Right ventricle myocardium superior (tissue), 1 donor: ENCODE measurements at regions not wholly inside any gene's neighbourhood (a gene's known extent, or its start where the extent isn't known, plus 50 kb on each side); places are given as distances from the start of the nearest gene placed in this dataset.

Source experiments
- ATAC-seq: fragments of 200-7000 bp; cut with Tn5 transposase; one replicate; pipeline ENCODE4 v1.9.1; 2020; ENCODE audit warnings: mild to moderate bottlenecking; ENCODE audit not compliant: poor library complexity
- DNase-seq: peaks from one replicate; pipeline ENCODE4 v3.0.0-alpha.2; 2020
- intact Hi-C: fragments of 100-400 bp; cut with DNase I; formaldehyde crosslinking; loops from one replicate; pipeline ENCODE4 v1.11.2; 2022
- donor health status: DM: no; HTN: yes; CAD: no; lungs with severe emphysema.

GRCh38 chr11:81472646-81473045, 1261.0 kb downstream of the FAM181B start:
- ATAC-seq, result no peak
- intact Hi-C loops, result no loop called here
- DNase-seq, result no peak

- ATAC-seq, result no peak
- DNase-seq, result no peak
- intact Hi-C loops, result no loop called here
Measured at GRCh38 chr11:81470446-81470845, 1263.2 kb downstream of the FAM181B start.

DNA sequence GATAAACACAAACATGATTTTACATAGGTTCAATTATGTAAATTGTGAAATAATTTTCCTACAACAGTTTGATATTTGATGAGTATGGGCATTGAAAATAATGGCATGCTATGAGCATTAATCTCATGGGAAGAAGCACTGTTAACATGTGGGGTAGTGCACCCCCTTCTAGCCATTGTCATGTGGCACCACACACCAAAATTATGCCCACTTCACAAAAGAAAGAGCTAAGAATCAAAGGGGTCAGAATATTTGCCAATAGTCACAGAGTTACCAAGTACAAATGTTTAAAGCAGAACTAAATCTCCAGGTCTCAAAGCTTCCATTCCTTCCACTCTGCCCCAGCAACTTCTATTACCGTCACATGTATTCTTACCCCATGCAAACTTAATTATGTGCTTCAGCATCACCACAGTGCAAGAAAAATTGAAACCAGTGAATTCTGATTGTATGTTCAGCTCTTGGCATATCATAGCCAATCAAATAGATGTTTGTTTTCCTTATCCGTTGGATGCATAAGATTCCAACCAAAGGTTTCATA, 1273.8 kb downstream of the FAM181B start:
- DNase-seq (no peak), ATAC-seq (no peak)
- intact Hi-C loops, result no loop called here

DNA sequence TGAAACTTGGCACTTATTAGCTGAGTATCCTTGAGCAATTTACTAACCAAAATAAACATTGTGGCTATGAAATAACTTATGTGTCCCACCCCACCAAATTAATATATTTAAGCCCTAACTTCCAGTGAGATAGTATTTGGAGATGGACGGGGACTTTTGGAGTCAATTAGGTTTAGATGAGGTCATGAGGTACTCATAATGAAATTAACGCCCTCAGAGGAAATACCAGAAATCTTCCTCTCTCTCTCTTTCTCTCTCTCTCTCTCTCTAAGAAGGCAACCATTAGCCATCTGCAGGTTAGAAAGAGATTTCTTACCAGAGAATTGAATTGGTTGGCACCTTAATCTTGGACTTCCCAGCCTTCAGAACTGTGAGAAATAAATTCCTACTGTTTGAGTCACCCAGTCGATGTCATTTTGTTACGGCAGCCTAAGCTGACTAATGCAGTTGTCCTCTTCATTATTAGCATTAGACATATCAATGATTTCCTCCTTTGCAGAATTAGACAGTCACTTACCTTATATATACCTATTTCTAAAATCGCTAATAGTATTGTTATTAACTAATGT, 1284.0 kb downstream of the FAM181B start:
- no peak for DNase-seq
- intact Hi-C loops, result no loop called here

DNA sequence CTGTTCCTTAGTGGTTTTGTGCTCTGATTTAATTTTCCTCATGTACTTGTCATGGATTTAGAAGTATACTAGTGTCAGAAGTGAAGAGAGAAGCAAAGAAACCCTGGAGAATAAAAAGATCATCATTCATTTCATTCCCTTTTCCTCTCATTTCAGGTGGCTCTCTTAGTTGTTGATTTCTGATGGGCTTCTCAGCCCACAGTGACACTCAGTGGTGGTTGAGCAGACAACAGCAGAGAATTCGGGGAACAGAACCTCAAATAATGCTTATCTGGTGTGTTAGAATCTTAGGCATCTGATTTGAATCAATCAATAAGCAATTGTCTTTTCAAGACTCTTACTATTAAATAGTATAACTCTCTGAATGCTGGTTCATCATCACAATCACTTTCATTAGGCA, 1289.4 kb downstream of the FAM181B start:
- ATAC-seq, result no peak
- DNase-seq, result no peak
- intact Hi-C loops, result no loop called here

More for the DNA sequence above, 1284.0 kb downstream of the FAM181B start:
- no peak for ATAC-seq

GRCh38 chr11:81432333-81432732, 1301.3 kb downstream of the FAM181B start:
- intact Hi-C loops, result no loop called here
- no peak for ATAC-seq
- DNase-seq, result no peak

- no peak for ATAC-seq
- intact Hi-C loops, result no loop called here
- no peak for DNase-seq
Measured at GRCh38 chr11:81424822-81425221, 1308.8 kb downstream of the FAM181B start.

GRCh38 chr11:81422402-81422801, 1311.3 kb downstream of the FAM181B start:
- intact Hi-C loops, result no loop called here
- ATAC-seq (no peak), DNase-seq (no peak)

- intact Hi-C loops, result no loop called here
- DNase-seq (peak; percentile 22), ATAC-seq (no peak)
Measured at GRCh38 chr11:81421251-81421860, 1312.3 kb downstream of the FAM181B start.

DNA sequence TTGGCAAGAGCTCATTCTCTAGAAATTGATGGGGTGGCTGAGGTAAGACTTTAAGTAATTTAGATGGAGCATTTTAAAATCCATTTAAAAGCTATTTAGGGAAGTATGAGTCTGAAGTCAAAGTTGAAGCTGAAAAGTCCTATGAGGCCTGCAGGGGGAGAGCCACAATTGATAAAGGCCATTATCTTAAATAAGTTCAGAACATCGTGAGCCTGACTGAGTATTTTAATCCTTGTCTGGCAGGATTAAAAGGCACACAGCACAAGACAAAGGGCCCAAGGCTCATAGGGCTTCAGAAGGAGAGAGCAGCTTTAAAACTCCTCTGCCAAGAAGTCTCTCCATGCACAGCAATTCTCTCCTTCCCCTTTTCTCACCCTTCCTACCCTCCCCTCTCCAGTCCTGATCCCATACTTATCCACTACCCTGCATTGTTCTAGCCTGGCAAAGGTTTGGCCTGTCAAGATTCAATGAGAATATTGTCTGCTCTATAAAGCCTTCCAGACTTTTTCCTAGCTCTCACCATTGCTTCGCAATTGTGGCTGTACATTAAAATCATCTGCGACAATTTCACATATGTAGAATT, 1312.9 kb downstream of the FAM181B start:
- DNase-seq (no peak), ATAC-seq (peak; percentile 73)
- intact Hi-C loops, result no loop called here

- DNase-seq (no peak), ATAC-seq (no peak)
- intact Hi-C loops, result no loop called here
Measured at GRCh38 chr11:81397316-81397715, 1336.3 kb downstream of the FAM181B start.

GRCh38 chr11:81394311-81394710, 1339.4 kb downstream of the FAM181B start:
- ATAC-seq (no peak), DNase-seq (no peak)
- intact Hi-C loops, result no loop called here

DNA sequence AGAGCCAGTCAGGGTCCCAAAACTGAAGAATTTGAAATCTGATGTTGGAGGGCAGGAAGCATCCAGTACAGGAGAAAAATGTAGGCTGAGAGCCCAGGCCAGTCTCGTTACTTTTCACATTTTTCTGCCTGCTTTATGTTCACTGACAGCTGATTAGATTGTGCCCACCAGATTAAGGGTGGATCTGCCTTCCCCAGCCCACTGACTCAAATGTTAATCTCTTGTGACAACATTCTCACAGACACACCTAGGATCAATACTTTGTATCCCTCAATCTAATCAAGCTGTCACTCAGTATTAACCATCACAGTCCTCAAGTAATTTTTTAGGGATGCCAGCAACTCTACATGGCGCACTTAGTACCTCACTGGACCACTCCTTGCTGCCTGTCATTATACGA, 1345.3 kb downstream of the FAM181B start:
- intact Hi-C loops, result no loop called here
- DNase-seq (no peak), ATAC-seq (no peak)

DNA sequence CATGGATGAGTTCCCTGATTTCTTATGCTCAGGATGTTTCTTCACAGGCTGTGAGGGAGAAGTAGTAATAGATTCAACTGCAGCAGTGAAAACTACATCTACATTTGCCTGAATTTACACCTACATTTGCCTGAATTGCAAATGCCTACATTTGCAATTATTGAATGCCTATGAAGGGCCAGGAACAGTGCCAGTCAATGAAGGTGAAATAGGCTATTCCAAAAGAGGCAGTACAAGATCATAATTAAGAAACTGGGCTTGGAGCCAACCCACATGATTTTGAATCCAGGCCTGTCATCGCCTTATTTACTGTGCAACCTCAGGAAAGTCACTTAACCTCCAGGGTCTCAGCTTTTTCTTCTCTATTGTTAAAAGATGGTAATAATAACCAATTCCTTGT, 1353.3 kb downstream of the FAM181B start:
- no peak for ATAC-seq
- DNase-seq, result no peak
- intact Hi-C loops, result no loop called here

- intact Hi-C loops, result no loop called here
- ATAC-seq, result no peak
- no peak for DNase-seq
Measured at GRCh38 chr11:81377418-81377817, 1356.2 kb downstream of the FAM181B start.

- intact Hi-C loops, result no loop called here
Measured at GRCh38 chr11:81373986-81374385, 1359.7 kb downstream of the FAM181B start.

DNA sequence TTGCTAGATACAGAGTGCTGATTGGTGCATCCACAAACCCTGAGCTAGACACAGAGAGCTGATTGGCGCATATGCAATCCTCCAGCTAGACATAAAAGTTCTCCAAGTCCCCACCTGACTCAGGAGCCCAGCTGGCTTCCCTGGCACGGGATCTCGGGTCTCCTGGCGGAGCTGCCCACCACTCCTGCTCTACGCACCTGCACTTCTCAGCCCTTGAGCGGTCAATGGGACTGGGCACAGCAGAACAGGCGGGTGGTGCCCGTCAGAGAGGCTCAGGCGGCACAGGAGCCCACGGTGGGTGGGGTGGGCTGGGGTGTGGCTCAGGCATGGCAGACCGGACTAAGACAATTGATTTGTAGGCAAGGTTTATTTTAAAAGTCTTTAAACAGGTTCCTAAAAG, 1365.5 kb downstream of the FAM181B start:
- intact Hi-C loops, result no loop called here
- DNase-seq, result no peak
- no peak for ATAC-seq

More at GRCh38 chr11:81373986-81374385, 1359.7 kb downstream of the FAM181B start:
- no peak for ATAC-seq
- no peak for DNase-seq

DNA sequence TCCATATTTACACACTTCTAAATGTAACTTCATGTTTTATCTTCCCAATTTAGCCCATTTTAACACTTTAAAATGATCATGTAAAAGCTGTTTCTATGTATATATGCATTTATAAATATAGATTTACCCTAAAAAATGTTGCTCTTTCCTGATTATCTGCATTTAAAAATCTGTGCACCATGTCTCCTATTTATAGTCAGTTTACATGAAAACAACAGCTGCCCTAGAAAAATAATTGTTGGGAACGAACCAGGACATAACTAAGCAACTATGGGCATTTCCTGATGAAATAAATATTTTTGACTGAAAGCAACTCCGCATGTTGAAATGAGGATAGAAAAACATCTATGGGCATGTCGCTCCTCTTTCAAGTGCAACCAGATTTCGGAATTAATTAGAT, 1368.2 kb downstream of the FAM181B start:
- ATAC-seq (no peak), DNase-seq (no peak)
- intact Hi-C loops, result no loop called here

GRCh38 chr11:81359476-81359875, 1374.2 kb downstream of the FAM181B start:
- DNase-seq, result no peak
- intact Hi-C loops, result no loop called here
- ATAC-seq, result no peak

GRCh38 chr11:81345609-81346008, 1388.1 kb downstream of the FAM181B start:
- DNase-seq, result no peak
- intact Hi-C loops, result no loop called here
- no peak for ATAC-seq
